ENCODE measurements at regions not wholly inside any gene's neighbourhood (a gene's known extent, or its start where the extent isn't known, plus 50 kb on each side); places are given as distances from the start of the nearest gene placed in this dataset.

DNA sequence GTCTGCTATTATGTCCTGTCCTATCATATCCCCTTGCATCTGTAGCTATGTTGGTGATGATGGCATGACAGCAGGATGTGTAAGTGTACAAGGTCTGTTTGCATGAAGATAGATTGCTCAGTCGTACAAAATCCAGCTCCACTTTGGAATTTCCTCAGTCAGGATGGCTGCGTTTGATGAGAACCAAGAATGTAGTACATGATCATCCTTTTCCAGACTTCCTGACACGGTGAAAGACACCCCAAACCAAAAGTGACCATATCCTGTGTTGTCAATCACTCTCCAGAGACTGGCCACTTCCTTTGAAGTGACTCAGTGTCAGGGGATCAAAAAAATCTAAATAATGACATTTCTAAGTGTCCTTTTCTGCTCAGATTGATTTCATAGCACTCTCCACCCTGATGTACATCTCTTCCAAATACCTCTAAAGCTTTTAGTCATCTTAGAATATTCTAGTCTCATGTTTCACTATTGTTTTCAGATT lies 213.4 kb downstream of the PLK2 start:
- no peak for DNase-seq

DNA sequence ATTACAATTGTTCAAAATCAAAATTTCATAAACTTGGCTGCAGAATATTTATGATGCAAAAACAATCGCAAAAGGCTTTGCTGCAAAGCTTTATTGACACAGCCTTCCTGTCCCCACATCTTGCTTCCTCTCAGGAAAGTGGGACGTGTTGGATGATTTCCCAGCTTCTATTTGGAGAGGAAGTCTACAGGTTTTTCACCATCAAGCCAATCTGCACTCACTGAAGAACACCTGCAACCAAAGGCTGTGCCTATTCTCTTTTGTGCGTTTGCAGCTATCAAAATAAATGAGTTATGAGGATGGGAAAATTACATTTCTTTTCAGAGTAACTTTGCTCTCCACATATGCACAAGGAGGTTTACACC lies 214.4 kb downstream of the PLK2 start:
- DNase-seq: no peak

DNA sequence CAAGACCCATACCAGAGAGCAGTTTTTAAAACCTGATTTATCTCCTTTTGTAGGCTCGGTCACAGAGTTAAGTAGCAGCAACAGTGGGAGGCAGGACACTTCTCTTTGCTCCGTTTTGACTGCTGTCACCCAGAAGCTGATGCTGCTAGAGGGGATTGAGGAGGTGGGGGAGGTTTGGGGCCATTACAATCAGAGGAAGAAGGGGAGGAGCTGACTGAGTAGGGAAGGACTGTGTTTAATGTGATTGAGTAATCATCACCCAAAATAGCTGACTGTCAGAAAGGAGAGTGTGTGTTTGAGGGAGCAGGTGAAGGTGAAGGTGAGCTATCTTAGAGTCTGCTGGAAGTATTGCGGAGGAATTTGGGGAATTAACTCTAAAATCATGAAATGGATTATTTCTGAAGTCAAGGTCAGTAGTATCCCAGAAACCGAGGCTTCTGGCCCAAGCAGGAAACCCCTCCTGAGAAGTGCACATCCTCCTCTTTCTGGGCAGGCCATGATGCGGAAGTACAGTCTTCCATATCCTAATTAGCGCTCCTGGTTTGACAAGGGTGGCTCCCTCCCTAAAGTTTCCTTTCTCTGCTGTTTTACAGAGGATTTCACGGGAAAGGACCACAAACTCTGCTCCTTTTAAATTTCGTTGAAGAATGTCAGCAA lies 214.9 kb downstream of the PLK2 start:
- no peak for DNase-seq

DNA sequence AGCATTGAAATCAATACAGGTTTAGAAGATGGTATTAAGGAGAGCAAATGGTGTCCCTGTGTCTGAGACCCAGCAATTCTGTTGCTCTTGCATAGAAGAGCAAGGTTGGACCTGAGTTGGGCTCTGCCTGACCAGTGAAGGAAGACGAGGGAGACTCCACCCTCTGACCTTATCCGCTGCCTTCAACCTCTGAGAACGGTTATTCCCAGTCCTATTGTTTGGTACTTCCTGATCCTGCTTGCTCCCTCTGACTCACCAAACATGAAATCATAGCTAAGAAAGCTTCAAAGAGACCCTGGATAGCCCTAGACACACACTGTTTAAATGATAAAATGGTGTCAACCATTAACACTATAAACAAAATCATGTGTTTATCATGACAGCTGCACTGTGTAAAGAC lies 218.5 kb downstream of the PLK2 start:
- DNase-seq: no peak

DNA sequence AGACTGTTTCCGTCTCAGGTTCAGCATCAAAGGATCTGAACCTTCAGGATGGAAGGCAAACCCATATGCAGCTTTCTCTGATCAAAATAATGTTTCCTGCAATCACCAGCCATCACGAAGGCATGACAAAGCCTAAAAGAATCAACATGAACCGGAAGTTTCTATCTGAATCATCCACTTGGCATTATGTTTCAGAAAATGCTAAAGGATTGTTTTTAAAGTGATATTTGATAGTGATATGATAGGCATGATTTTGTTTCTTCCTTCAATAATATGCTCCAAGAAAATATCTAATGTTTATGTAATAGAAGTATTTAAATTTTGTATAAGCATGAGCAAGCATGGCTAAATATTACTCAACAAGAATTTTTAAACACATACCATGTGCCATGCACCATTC lies 219.6 kb downstream of the PLK2 start:
- no peak for DNase-seq

DNA sequence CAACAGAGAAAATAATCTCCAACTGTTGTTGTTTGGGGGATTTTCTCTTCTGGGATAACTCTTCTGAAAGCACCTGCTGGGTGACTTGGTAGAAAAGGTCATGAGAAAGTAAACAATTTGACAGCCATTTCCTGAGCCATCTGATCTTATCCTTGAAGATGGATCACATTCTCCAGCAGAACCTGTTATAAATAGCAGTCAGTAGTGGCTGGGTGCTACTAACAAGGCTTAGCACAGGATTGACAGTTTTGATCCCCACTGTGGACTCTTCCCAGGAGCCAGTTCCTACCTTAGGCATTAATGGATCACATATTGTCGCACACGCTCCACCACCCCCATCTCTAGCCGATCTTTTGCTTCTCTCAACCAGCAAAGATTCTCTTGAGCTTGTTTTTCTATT lies 220.2 kb downstream of the PLK2 start:
- no peak for DNase-seq

DNA sequence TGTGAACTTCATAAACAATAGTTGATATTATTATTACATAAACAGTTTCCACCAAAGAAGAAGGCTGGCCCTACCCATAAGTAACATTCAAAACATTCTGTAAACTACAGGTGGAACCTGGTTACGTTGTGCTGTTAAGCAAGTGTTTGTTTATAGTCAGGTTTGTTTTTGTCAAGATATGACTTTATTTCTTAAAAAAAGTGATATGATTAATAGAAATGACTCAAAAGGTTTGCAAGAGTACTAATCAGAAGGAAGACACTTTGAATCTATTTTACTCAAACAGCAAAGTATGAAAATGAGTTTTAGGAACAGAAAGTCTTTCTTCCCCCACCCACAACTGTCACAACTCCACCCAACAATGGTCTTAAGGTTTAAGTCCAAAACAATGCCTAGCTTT lies 220.8 kb downstream of the PLK2 start:
- no peak for DNase-seq

DNA sequence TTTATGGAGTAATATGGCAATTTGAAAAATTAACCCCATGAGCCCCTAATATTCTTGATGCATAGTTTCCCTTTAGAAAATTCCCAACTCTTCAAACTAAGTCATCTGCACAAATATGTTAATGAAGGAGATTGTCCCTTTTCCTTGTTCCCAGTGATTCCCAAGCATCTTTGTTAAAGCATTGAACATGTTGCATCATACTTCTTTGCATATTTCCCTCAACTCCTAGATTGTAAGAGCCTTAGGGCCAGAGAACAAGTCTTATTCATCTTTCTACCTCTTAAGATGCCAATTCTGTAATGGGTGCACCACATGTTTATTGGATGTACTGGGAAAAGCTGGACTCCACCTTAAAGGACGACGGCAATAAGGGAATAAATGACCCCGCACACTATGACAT lies 223.4 kb downstream of the PLK2 start:
- DNase-seq: no peak

DNA sequence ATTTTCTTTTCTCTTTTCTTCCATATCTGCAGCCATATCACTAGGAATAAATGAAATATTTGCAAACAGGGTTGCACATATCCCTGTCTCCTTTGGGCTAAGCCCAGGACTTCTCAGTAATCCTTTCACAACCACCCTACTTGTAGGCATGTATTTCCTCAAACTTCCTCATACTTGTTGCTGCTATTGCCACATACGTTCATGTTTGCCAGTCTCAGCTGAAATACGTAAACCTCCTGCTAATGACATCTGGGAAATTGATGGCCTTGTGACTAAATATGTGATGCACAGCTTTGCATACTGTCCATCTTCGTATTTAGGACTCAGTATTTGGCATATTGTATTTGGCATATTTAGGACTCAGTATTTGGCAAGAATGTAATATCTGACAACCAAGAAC lies 224.6 kb downstream of the PLK2 start:
- no peak for DNase-seq

DNA sequence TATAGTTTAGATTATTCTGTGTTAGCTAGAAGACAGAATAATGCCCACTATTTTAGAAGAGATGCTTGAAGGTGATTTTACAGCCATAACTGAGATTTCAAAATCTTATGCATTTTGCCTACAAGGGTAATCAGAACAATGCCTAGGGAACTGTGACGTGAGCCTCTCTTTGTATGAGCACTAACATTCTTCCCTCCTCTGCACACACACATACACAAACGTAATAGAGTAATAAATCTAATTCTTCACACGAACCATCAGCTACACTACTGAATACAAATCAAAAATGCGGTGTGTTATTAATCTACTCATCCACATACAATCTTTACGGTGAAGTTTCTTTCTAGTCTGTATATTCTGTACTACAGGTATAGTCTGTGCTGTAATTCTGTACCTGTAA lies 227.8 kb downstream of the PLK2 start:
- DNase-seq: no peak

DNA sequence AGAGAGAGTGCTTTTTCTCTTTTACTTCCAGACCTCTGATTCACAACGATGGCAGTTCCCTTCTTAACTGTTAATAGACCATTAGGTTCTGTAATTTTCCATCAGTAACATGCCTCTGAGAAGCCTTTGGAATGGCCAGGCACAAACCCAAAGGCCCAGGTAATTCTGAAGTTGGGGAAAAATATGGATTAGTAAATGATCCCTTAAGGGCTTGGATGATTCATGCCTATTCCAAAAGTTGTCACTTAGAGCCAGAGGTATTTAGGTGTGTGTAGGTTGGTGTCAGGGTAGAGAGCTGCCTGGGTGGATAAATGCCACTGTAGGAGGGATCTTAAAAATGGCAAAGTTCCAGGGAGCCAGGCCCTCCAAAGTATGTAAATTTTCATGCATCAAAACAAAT lies 228.8 kb downstream of the PLK2 start:
- no peak for DNase-seq

DNA sequence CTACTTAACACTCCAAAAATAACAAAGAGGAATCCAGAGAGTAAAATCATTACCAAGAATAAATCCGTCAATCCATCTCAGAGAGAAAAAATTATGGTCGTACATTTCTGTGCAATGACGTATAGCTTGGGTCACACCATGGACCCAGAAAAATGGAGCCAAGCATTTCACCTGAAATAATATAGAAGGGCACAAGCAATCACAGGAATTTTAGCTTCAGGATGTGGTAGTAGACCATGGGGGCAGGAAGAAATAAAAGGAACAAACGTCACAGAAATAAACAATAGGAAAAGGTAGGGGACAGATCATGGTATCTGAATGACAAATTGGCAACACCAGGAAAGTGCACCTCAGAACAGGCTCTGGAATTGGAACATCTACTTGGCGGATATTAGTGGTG lies 231.0 kb downstream of the PLK2 start:
- no peak for DNase-seq

DNA sequence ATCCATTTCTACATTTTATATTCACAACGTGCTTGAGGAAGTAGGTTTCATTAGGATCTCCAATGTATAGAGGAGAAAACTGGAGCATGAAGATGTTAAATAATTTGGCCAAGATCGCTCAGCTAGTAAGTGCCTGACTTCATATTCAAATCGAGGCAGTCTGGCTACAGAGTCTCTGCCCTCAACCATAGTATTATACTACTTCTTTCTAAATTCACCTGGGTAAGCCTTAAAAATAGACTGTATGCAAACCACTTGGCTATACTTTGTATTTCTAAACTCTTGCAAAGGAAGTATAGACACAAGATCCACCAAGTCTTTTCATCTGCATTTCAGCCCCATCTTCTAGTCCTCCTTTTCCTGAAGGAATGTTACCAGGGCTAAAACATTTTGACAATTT lies 232.0 kb downstream of the PLK2 start:
- no peak for DNase-seq

DNA sequence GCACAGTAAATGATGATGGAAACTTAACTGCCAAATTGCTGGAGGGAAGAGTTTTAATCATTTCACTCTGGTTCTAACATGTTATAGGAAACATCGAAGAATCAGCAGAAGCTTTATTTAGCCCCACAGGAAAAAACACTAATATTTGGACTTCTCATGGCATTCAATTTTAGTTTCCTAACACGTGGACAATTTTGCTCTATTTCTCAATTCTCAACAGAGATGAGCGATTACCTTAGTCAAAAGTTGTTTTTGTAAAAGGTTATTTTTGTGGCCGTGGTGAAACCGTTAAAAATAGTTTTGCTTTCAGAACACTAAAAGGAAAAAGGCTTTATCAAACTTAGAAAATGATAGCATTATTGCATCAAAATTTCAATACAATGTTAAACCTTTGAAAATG lies 235.2 kb downstream of the PLK2 start:
- no peak for DNase-seq

DNA sequence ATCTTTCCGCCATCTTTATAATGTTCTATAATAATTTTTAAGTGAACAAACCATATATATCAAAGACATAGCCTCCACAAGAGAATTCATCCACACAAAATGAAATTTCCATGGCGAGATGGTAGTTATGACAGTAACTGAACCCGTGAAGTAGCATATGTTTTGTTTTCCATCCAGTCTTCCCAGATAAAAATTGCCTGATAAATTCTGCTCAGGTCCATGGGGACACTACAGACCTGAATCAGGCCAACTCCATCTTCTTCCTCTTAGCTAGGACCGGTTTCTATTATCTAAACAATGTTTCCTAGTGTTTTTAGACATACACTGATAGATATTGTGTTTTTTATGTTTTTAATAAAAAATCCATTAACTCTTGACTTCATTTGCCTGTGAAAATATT lies 235.7 kb downstream of the PLK2 start:
- DNase-seq: no peak

DNA sequence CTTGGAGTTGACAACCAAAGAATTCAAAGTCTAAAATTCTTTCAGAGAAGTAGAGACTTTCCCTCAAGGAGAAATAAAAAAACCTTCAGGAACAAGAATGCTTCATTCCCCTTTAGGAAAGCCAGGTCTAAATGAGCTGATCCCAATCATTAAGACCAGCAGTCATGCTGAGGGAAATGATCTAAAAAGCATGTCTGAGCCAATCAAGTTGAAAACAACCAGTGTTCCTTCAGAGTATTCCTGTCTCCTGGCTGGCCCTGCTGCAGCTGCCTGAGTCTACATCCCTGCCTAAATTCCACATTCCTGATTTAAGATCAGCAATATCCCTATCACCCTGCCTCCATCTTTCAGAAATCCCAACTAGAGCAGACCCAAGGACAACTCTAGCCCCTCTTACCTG lies 244.5 kb downstream of the PLK2 start:
- DNase-seq: no peak

DNA sequence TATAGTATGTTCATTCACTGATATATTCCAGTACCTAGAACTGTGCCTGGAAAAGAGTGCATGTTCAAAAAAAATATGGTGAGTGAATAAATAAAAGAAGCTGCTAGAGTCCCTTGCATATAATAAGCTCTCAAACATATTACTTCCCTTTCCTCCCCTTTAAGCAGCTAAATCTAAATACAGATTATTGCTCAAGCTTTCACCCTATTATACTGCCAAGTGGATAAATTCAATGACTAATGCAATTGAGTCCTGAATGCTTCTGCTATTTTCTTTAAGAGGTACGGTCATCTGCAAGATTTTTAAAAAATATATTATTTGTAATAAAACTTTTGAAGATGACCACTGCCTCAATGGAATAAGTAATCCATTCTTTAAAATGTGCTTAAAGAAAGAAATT lies 248.4 kb downstream of the PLK2 start:
- no peak for DNase-seq

DNA sequence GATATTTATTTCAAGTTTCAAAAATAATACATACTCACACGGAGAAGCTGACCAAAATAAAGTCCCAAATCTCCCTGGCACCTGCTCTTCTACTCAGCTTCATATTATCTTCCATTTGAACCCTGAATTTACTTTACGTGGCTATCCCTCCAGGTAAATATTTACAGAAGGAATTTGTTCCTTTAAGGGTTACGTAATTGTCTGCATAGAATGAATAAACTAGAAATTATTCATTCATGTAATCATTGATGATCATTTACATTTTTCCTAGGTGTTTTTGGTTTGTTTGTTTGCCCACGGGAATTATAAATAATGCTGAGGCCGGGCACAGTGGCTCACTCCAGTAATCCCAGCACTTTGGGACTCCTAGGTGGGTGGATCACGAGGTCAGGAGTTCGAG lies 251.2 kb downstream of the PLK2 start:
- no peak for DNase-seq

DNA sequence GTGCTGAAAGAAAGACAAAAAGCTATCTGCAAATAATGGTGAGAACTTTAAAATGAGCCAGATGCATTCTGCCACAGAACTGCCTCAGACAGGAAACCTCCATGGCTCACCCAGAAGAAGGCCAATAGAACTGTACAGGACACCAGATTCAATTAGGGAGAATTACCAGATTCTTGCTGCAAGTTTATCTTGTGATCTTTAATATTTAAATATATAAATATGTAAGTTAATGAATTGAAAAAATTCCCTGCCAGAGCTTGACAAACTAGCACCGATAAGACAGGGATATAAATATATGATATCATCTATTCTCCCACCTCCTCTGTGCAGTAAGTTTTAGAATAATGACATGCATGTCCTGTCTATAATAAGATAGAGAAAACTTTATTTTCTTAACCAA lies 252.8 kb downstream of the PLK2 start:
- no peak for DNase-seq

DNA sequence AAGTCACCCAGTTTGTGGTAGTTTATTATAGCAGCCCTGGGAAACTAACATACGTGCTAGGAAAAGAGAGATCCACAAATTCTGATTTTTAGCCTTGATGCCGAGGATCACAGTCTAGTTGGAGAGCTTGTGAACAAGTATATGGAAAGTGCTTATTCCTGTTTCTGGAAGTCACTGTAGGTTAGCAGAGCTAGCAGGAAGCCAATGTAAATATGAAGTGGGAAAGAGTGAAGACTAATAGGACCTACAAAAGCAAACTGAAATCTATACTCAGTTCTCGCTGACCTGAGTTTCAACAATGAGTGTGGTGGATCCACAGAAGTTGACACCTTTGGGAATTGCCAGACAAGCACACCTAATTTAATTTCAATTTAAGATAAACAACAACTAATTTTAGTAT lies 254.9 kb downstream of the PLK2 start:
- no peak for DNase-seq

DNA sequence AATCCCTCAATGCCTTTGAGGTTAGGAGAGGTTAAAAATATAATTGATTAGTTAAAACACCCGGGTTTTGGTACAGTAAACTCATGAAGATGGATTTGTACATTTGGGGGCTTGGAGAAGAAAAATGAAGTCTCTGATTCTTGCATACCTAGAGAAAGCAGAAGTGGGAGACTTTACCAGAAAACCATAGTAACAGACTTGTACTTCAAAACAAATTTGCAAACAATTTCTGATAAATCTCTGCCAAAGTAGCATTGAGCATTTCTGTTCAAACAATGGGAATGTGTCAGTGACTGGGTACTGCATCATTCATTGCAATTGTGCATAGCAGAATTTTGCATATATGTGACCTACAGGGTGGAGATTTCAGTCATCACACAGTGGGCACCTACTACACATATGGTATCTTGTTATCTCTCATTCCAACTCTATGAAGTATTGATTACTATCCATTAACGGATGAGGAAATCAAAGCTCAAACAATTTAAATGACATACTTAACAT lies 256.9 kb downstream of the PLK2 start:
- DNase-seq: no peak

DNA sequence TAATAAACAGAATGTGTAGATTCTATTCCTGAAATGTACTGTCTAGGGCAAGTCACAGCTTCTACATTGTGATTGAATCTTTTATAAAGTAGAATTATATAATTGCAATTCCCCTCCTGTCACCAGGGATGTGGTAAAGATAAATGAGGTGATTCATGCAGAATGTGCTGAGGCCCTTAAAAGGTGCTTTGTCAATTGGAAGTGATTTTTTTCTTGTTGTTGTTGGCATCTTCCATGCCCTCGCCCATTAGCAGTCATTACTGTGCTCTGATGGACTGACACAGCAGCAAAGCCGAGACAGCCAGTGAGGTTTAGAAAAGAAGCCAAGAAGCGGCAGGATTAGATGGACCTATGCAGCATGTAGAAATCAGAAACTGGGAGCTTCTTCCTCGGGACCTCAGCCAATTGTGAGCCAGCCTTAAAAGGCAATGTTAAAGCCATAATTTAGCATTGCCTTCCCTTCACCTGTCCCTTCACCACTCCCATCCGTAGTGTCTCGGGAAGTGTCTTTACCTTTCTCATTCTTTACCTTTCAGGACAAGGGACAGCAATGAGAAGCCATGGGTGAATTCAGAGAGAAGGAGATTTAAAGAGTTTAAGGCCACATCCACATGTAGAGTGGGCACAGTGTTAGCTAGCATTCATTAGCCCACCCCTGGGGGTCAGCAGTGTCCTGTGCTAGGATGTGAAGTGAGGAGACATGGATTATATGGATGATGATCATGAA lies 257.8 kb downstream of the PLK2 start:
- DNase-seq: no peak

DNA sequence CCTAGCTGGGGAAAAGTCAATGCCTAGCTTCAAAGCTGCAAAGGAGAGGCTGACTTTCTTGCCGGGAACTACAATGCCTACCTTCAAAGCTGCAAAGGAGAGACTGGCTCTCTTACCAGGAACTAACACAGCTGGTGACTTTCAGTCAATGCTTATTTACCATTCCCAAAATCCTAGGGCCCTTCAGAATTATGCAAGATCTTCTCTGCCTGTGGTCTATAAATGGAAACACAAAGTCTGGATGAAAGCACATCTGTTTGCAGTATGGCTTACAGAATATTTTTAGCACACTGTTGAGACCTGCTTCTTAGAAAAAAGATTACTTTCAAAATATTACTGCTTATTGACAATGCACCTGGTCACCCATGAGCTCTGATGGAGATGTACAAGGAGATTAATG lies 259.4 kb downstream of the PLK2 start:
- no peak for DNase-seq

DNA sequence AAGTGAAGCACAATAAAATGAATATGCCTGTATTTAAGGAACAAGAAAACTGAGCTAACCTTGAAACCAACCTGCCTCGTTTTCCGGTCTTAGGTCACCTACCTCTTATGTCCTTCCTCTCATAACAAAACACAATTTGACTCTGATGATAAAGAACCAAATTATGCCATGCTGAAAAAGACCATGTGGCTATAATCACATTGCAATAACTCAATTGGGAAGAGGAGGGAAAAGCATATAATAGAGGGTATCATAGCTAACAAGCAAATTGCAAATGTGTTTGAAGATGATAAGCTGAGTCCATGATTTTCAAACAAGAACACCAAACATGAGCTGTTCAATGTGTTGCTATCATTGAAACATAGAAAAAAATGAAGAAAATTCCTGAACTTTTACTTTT lies 260.8 kb downstream of the PLK2 start:
- DNase-seq: no peak

DNA sequence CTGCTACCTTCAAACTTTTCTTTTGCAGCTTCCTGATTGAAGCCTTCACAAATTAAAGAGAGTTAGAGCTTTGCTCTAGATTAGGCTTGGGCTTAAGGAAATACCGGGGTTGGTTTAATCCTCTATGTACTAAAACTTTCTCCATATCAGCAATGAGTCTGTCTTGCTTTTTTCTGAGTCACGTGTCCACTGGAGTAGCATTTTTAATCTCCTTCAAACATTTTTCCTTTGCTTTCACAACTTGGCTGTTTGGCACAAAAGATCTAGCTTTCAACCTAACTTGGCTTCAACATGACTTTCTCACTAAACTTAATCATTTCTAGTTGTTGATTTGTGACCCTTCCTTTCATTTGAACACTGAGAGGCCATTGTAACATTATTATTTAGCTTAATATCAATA lies 261.6 kb downstream of the PLK2 start:
- no peak for DNase-seq
